Endothelial cell of umbilical vein (primary cell): ENCODE measurements at regions not wholly inside any gene's neighbourhood (a gene's known extent, or its start where the extent isn't known, plus 50 kb on each side); places are given as distances from the start of the nearest gene placed in this dataset.

ENCODE experiments used
- CTCF ChIP-seq, 2 donors: IDR thresholded peaks; 1 replicate in 1 of 2; 2 replicates in 1 of 2; pipeline ENCODE4 v1.5.1; 2011; ENCODE audit warnings: low read length in 2 of 2, mild to moderate bottlenecking in 2 of 2, moderate library complexity in 2 of 2, control low read depth in 1 of 2, inconsistent platforms in 1 of 2, low read depth in 1 of 2; ENCODE audit not compliant: insufficient read depth in 1 of 2; ENCODE audit errors: extremely low read depth in 1 of 2
- EZH2 ChIP-seq: IDR thresholded peaks from 2 replicates; pipeline ENCODE4 v1.6.1; 2012; ENCODE audit warnings: borderline replicate concordance, low read depth, mild to moderate bottlenecking, moderate library complexity, low read length, inconsistent platforms; ENCODE audit not compliant: severe bottlenecking
- FOS ChIP-seq: IDR thresholded peaks from 2 replicates; pipeline ENCODE4 v1.6.1; 2011; ENCODE audit warnings: mild to moderate bottlenecking, low read length, moderate library complexity, borderline replicate concordance; ENCODE audit not compliant: insufficient read depth
- GATA2 ChIP-seq: IDR thresholded peaks from 2 replicates; pipeline ENCODE4 v1.7.0; 2011; ENCODE audit warnings: low read depth, mild to moderate bottlenecking, moderate library complexity, mixed read lengths, low read length; ENCODE audit not compliant: insufficient read length, insufficient read depth
- JUN ChIP-seq: IDR thresholded peaks from 2 replicates; pipeline ENCODE4 v1.6.1; 2011; ENCODE audit warnings: borderline replicate concordance, low read depth; ENCODE audit not compliant: insufficient read length, insufficient read depth
- MAX ChIP-seq: IDR thresholded peaks from 2 replicates; pipeline ENCODE4 v1.6.1; 2011; ENCODE audit not compliant: insufficient read depth, insufficient read length
- MYC ChIP-seq: IDR thresholded peaks from one replicate; pipeline ENCODE4 v1.6.1; 2011; ENCODE audit warnings: mild to moderate bottlenecking, low read depth, low read length
- POLR2A ChIP-seq: IDR thresholded peaks from 2 replicates; pipeline ENCODE4 v1.6.1; 2012; ENCODE audit warnings: low read depth, mild to moderate bottlenecking, control low read depth, low read length
- POLR2AphosphoS5 ChIP-seq: IDR thresholded peaks from 2 replicates; pipeline ENCODE4 v1.6.1; 2012; ENCODE audit warnings: low read depth, mild to moderate bottlenecking, control low read depth, low read length, moderate library complexity; ENCODE audit not compliant: insufficient read depth

DNA sequence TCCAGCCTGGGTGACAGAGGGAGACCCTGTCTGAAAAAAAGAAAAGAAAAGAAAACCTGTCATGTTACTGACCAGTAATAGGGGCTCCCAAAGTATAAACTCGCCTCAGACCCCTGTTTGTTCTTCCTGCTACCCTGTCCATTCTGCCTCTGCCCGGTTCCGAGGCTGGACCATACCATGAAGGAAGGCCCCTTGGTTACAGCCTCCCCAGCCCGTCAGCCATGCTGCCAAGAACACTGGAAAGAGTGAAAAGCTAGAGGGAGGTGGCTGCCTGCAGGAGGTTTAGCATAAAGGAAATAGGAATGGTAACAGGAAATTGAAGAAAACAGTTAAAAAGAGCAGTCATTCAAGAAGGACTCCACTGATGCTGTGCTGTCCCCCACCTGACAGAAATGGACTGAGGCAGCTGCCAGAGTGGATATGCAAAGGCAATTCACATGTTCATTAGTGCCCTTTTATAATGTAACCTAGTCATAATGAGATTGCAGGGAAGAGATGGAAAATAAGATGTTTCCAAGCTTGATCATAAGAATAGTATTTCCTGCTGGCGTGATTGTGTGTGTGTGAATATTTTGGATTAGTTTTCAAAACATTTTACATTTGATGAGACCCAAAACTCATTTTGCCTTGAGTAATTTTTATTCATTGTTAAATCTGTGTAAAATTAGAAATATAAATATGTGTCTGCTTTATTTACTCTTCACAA is 102.6 kb downstream of the GOSR1 start:
- TF ChIP-seq CTCF (IDR thresholded peaks at IDR 0.05; ENCODE audit: extremely low read depth in 1 of 2, insufficient read depth in 1 of 2, low read depth in 1 of 2, low read length in 2 of 2) (no peak), EZH2 (no peak), POLR2A (no peak), JUN (no peak), POLR2AphosphoS5 (no peak), MAX (no peak), MYC (no peak), FOS (no peak), GATA2 (no peak)
